ENCODE measurements at regions not wholly inside any gene's neighbourhood (a gene's known extent, or its start where the extent isn't known, plus 50 kb on each side); places are given as distances from the start of the nearest gene placed in this dataset.

GRCh38 chr5:56699538-56699937, 115.8 kb upstream of the MAP3K1 start:
- TF ChIP-seq, protein P1, sequence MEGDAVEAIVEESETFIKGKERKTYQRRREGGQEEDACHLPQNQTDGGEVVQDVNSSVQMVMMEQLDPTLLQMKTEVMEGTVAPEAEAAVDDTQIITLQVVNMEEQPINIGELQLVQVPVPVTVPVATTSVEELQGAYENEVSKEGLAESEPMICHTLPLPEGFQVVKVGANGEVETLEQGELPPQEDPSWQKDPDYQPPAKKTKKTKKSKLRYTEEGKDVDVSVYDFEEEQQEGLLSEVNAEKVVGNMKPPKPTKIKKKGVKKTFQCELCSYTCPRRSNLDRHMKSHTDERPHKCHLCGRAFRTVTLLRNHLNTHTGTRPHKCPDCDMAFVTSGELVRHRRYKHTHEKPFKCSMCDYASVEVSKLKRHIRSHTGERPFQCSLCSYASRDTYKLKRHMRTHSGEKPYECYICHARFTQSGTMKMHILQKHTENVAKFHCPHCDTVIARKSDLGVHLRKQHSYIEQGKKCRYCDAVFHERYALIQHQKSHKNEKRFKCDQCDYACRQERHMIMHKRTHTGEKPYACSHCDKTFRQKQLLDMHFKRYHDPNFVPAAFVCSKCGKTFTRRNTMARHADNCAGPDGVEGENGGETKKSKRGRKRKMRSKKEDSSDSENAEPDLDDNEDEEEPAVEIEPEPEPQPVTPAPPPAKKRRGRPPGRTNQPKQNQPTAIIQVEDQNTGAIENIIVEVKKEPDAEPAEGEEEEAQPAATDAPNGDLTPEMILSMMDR (optimal IDR thresholded peaks at IDR 0.05 in 1 of 3, IDR thresholded peaks at IDR 0.05 in 1 of 3, conservative IDR thresholded peaks at IDR 0.05 in 1 of 3; ENCODE audit: extremely low read depth in 1 of 3, insufficient read depth in 2 of 3, low read length in 3 of 3), result no peak
- no peak for TF ChIP-seq EZH2 (IDR thresholded peaks at IDR 0.05; ENCODE audit: low read length)
